Endothelial cell of umbilical vein (primary cell): ENCODE measurements at regions not wholly inside any gene's neighbourhood (a gene's known extent, or its start where the extent isn't known, plus 50 kb on each side); places are given as distances from the start of the nearest gene placed in this dataset.

ENCODE experiments used
- BruUV-seq: library from RNA; stranded (reverse); fragments of 400-500 nt; replicated peaks from 2 replicates; lab custom pipeline; 2021; lab: Mats Ljungman, UMichigan
- CTCF ChIA-PET: fragments of 300-600, 350-600 bp; sonication (Branson Sonifier 250); formaldehyde crosslinking; loops from one replicate; lab custom pipeline; 2021; ENCODE audit warnings: antibody characterized with exemption, inconsistent platforms; lab: Charles Lee
- POLR2A ChIA-PET: fragments of 300-600, 350-600 bp; sonication (Branson Sonifier 250); formaldehyde crosslinking; loops from one replicate; lab custom pipeline; 2021; ENCODE audit warnings: antibody characterized with exemption, inconsistent platforms; lab: Charles Lee
- DNase-seq: peaks from one replicate; pipeline ENCODE4 v3.0.0-alpha.2; 2011; ENCODE audit warnings: low read depth, low spot score
- FAIRE-seq: peaks from 2 replicates; lab custom pipeline; 2011; peaks lifted over from hg19 to GRCh38; lab: Jason Lieb, UNC
- H2AFZ ChIP-seq: 2 replicates; pipeline ENCODE4 v1.6.0; 2012; ENCODE audit warnings: low read depth, low read length, control low read depth, inconsistent platforms
- H3K27ac ChIP-seq: 2 replicates; pipeline ENCODE4 v1.5.1; 2011; ENCODE audit warnings: low read depth, mild to moderate bottlenecking, control low read depth, low read length, moderate library complexity; ENCODE audit not compliant: insufficient read depth
- H3K27me3 ChIP-seq, 2 experiments: 2 replicates each; pipeline versions ENCODE4 v1.6.0 to v1.6.1; 2011; ENCODE audit warnings: low read length in 2 of 2, mixed read lengths in 1 of 2; ENCODE audit not compliant: control insufficient read depth in 2 of 2, insufficient read depth in 2 of 2
- H3K36me3 ChIP-seq, 2 experiments: 2 replicates in 1 of 2; 3 replicates in 1 of 2; pipeline ENCODE4 v1.5.1; 2011; ENCODE audit warnings: low read length in 2 of 2, mild to moderate bottlenecking in 1 of 2, moderate library complexity in 1 of 2; ENCODE audit not compliant: control insufficient read depth in 2 of 2, insufficient read depth in 2 of 2; ENCODE audit errors: extremely low read depth in 1 of 2
- H3K4me1 ChIP-seq: 3 replicates; pipeline ENCODE4 v1.5.1; 2011; ENCODE audit warnings: mild to moderate bottlenecking, low read length; ENCODE audit not compliant: control insufficient read depth, insufficient read depth; ENCODE audit errors: extremely low read depth
- H3K4me2 ChIP-seq: 2 replicates; pipeline ENCODE4 v1.6.1; 2011; ENCODE audit warnings: low read length, control low read depth, mixed read lengths; ENCODE audit not compliant: insufficient read depth
- H3K4me3 ChIP-seq, 3 experiments: fragments of 200-600 bp in 1 of 3; sonication (generic), shearing (Covaris generic) in 1 of 3; replicated peaks in 1 of 3; 2 replicates each; pipeline ENCODE4 v1.5.1; 2011 to 2016; ENCODE audit warnings: control low read depth in 3 of 3, low read length in 3 of 3, mild to moderate bottlenecking in 2 of 3, inconsistent platforms in 1 of 3, low read depth in 1 of 3, moderate library complexity in 1 of 3; ENCODE audit not compliant: insufficient read depth in 1 of 3
- H3K79me2 ChIP-seq: 2 replicates; pipeline ENCODE4 v1.6.0; 2012; ENCODE audit warnings: low read length, inconsistent platforms; ENCODE audit not compliant: control insufficient read depth, insufficient read depth
- H3K9ac ChIP-seq: replicated peaks from 2 replicates; pipeline ENCODE3; 2011; ENCODE audit warnings: low read length, control low read depth; ENCODE audit not compliant: insufficient read depth; ENCODE audit errors: extremely low read depth
- H3K9me1 ChIP-seq: replicated peaks from 3 replicates; pipeline ENCODE4 v1.6.0; 2011; ENCODE audit warnings: mild to moderate bottlenecking, low read length; ENCODE audit not compliant: control insufficient read depth, insufficient read depth; ENCODE audit errors: extremely low read depth
- H3K9me3 ChIP-seq: replicated peaks from 2 replicates; pipeline ENCODE4 v1.5.1; 2012; ENCODE audit warnings: low read length, inconsistent platforms; ENCODE audit not compliant: control insufficient read depth, insufficient read depth
- H4K20me1 ChIP-seq: replicated peaks from 2 replicates; pipeline ENCODE3; 2011; ENCODE audit warnings: mild to moderate bottlenecking, low read length; ENCODE audit not compliant: control insufficient read depth, insufficient read depth; ENCODE audit errors: extremely low read depth
- FOS ChIP-seq: IDR thresholded peaks from 2 replicates; pipeline ENCODE4 v1.6.1; 2011; ENCODE audit warnings: mild to moderate bottlenecking, low read length, moderate library complexity, borderline replicate concordance; ENCODE audit not compliant: insufficient read depth
- JUN ChIP-seq: IDR thresholded peaks from 2 replicates; pipeline ENCODE4 v1.6.1; 2011; ENCODE audit warnings: borderline replicate concordance, low read depth; ENCODE audit not compliant: insufficient read length, insufficient read depth
- MAX ChIP-seq: IDR thresholded peaks from 2 replicates; pipeline ENCODE4 v1.6.1; 2011; ENCODE audit not compliant: insufficient read depth, insufficient read length
- MYC ChIP-seq: IDR thresholded peaks from one replicate; pipeline ENCODE4 v1.6.1; 2011; ENCODE audit warnings: mild to moderate bottlenecking, low read depth, low read length
- POLR2A ChIP-seq: IDR thresholded peaks from 2 replicates; pipeline ENCODE4 v1.6.1; 2012; ENCODE audit warnings: low read depth, mild to moderate bottlenecking, control low read depth, low read length
- POLR2AphosphoS5 ChIP-seq: IDR thresholded peaks from 2 replicates; pipeline ENCODE4 v1.6.1; 2012; ENCODE audit warnings: low read depth, mild to moderate bottlenecking, control low read depth, low read length, moderate library complexity; ENCODE audit not compliant: insufficient read depth
- dilution Hi-C: fragments of 300-500 bp; cut with MboI; formaldehyde crosslinking; loops from one replicate; pipeline ENCODE4 v1.15.0; 2019; ENCODE audit warnings: low sequenced_read_pairs; ENCODE audit not compliant: extremely low pct_ligation_motif_present
- intact Hi-C: fragments of 100-400 bp; cut with micrococcal nuclease; formaldehyde crosslinking; loops from one replicate; pipeline ENCODE4 v1.10.0; 2022
- TF ChIP-seq, protein P1 (sequence below), 2 donors: IDR thresholded peaks; 1 replicate in 1 of 2; 2 replicates in 1 of 2; pipeline ENCODE4 v1.5.1; 2011; ENCODE audit warnings: low read length in 2 of 2, mild to moderate bottlenecking in 2 of 2, moderate library complexity in 2 of 2, control low read depth in 1 of 2, inconsistent platforms in 1 of 2, low read depth in 1 of 2; ENCODE audit not compliant: insufficient read depth in 1 of 2; ENCODE audit errors: extremely low read depth in 1 of 2

DNA sequence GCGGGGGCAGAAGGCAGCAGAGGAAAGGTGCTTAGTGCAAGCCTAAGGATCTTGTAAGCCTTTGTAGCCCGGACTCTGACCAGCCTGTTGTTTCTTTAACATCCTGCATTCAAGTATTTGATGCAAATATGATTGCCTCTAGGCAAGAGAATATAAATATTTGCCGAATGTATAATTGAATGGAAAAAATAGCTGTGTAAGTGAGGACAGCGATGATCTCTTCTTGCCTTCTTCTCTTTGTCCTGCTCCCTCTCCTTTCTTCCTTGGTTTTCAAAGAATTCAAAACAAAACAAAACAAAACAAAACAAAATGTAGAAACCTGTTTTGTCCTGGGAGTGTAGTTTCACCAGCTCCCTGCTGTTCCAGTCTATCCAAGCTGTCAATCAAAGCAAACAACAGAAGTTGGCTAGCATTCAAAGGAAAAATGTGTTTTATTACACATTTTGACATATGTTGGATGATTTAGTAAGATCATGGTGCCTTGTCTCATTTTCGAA lies 74.9 kb upstream of the CPM start:
- Histone ChIP-seq H3K27ac (no peak overlapping the region), H3K9ac (no peak overlapping the region), H3K36me3 (no peaks in the 10 kb centered on the region), H3K27me3 (peaks cover 5 to 18% of the 10 kb centered on the region in 2 experiments), H3K4me2 (no peak overlapping the region), H3K4me1 (no peaks in the 10 kb centered on the region), H2AFZ (no peak overlapping the region), H3K4me3 (no peak overlapping the region), H3K79me2 (no peaks in the 10 kb centered on the region), H4K20me1 (no peaks in the 10 kb centered on the region), H3K9me3 (no peaks in the 10 kb centered on the region), H3K9me1 (no peaks in the 10 kb centered on the region)
- no peak for TF ChIP-seq FOS
- TF ChIP-seq POLR2AphosphoS5 = no peak
- no peak for TF ChIP-seq MAX
- no peak for TF ChIP-seq MYC
- TF ChIP-seq, protein P1, sequence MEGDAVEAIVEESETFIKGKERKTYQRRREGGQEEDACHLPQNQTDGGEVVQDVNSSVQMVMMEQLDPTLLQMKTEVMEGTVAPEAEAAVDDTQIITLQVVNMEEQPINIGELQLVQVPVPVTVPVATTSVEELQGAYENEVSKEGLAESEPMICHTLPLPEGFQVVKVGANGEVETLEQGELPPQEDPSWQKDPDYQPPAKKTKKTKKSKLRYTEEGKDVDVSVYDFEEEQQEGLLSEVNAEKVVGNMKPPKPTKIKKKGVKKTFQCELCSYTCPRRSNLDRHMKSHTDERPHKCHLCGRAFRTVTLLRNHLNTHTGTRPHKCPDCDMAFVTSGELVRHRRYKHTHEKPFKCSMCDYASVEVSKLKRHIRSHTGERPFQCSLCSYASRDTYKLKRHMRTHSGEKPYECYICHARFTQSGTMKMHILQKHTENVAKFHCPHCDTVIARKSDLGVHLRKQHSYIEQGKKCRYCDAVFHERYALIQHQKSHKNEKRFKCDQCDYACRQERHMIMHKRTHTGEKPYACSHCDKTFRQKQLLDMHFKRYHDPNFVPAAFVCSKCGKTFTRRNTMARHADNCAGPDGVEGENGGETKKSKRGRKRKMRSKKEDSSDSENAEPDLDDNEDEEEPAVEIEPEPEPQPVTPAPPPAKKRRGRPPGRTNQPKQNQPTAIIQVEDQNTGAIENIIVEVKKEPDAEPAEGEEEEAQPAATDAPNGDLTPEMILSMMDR (IDR thresholded peaks at IDR 0.05; ENCODE audit: extremely low read depth in 1 of 2, insufficient read depth in 1 of 2, low read depth in 1 of 2, low read length in 2 of 2) = no peak
- no peak for TF ChIP-seq POLR2A
- TF ChIP-seq JUN = no peak
- no peak for FAIRE-seq
- no peak for DNase-seq
- dilution Hi-C loops (no loop called here), intact Hi-C loops (no loop called here)
- POLR2A ChIA-PET = no interaction called here
- no TSS peak for BruUV-seq
- CTCF ChIA-PET = interaction anchor here (1.6 kb wide), 1 partner anchor 63 kb away, joined by 5 read pairs; no protein-coding TSS in a partner anchor
